Right forelimb (tissue), 1 donor: ENCODE measurements at regions not wholly inside any gene's neighbourhood (a gene's known extent, or its start where the extent isn't known, plus 50 kb on each side); places are given as distances from the start of the nearest gene placed in this dataset.

Experiments
- DNase-seq: peaks from one replicate; pipeline ENCODE4 v3.0.0-alpha.2; 2018

GRCh38 chr11:28777126-28777525 lies 668.9 kb downstream of the METTL15 start:
- no peak for DNase-seq

GRCh38 chr11:28773606-28774005 lies 665.4 kb downstream of the METTL15 start:
- no peak for DNase-seq

GRCh38 chr11:28770806-28771205 lies 662.6 kb downstream of the METTL15 start:
- no peak for DNase-seq

- no peak for DNase-seq
These were observed 659.4 kb downstream of the METTL15 start for GRCh38 chr11:28767574-28767973.

- no peak for DNase-seq
These were observed 655.7 kb downstream of the METTL15 start for GRCh38 chr11:28763876-28764275.

- no peak for DNase-seq
These were observed 655.0 kb downstream of the METTL15 start for GRCh38 chr11:28763151-28763550.

- no peak for DNase-seq
These were observed 652.6 kb downstream of the METTL15 start for GRCh38 chr11:28760676-28761390.

- DNase-seq, result no peak
These were observed 651.1 kb downstream of the METTL15 start for GRCh38 chr11:28759311-28759710.

- DNase-seq, result no peak
These were observed 649.7 kb downstream of the METTL15 start for GRCh38 chr11:28757725-28758515.

- no peak for DNase-seq
These were observed 648.8 kb downstream of the METTL15 start for GRCh38 chr11:28756977-28757376.

GRCh38 chr11:28743061-28743550 lies 634.9 kb downstream of the METTL15 start:
- DNase-seq, result no peak

GRCh38 chr11:28739489-28740280 lies 631.5 kb downstream of the METTL15 start:
- no peak for DNase-seq

GRCh38 chr11:28738549-28738948 lies 630.4 kb downstream of the METTL15 start:
- DNase-seq, result no peak

- no peak for DNase-seq
These were observed 628.1 kb downstream of the METTL15 start for GRCh38 chr11:28736256-28736655.

- DNase-seq, result no peak
These were observed 627.3 kb downstream of the METTL15 start for GRCh38 chr11:28735511-28735910.

GRCh38 chr11:28730889-28731288 lies 622.7 kb downstream of the METTL15 start:
- DNase-seq, result no peak

GRCh38 chr11:28730336-28730735 lies 622.1 kb downstream of the METTL15 start:
- DNase-seq, result no peak

- no peak for DNase-seq
These were observed 621.2 kb downstream of the METTL15 start for GRCh38 chr11:28729339-28729738.

GRCh38 chr11:28728666-28729065 lies 620.5 kb downstream of the METTL15 start:
- DNase-seq, result no peak

- DNase-seq, result no peak
These were observed 619.1 kb downstream of the METTL15 start for GRCh38 chr11:28727254-28727653.

GRCh38 chr11:28726432-28726831 lies 618.2 kb downstream of the METTL15 start:
- no peak for DNase-seq

GRCh38 chr11:28715726-28716125 lies 607.5 kb downstream of the METTL15 start:
- no peak for DNase-seq

GRCh38 chr11:28713850-28714249 lies 605.7 kb downstream of the METTL15 start:
- DNase-seq, result no peak
